SU-DHL-6 (cell line): ENCODE measurements at regions not wholly inside any gene's neighbourhood (a gene's known extent, or its start where the extent isn't known, plus 50 kb on each side); places are given as distances from the start of the nearest gene placed in this dataset.

Experiments used
- EZH2phosphoT487 ChIP-seq: fragments of 200-600 bp; sonication (generic), shearing (Covaris generic); conservative IDR thresholded peaks from 2 replicates; pipeline ENCODE4 v1.6.1; 2018; ENCODE audit warnings: mild to moderate bottlenecking, antibody characterized with exemption, low read length, moderate library complexity, mixed read lengths
- TF ChIP-seq, protein P1 (sequence below): fragments of 200-600 bp; sonication (generic); IDR thresholded peaks from one replicate; pipeline ENCODE4 v1.5.1; 2017; ENCODE audit warnings: antibody characterized with exemption, mild to moderate bottlenecking, low read length, moderate library complexity; ENCODE audit not compliant: insufficient read depth, poor library complexity, severe bottlenecking

DNA sequence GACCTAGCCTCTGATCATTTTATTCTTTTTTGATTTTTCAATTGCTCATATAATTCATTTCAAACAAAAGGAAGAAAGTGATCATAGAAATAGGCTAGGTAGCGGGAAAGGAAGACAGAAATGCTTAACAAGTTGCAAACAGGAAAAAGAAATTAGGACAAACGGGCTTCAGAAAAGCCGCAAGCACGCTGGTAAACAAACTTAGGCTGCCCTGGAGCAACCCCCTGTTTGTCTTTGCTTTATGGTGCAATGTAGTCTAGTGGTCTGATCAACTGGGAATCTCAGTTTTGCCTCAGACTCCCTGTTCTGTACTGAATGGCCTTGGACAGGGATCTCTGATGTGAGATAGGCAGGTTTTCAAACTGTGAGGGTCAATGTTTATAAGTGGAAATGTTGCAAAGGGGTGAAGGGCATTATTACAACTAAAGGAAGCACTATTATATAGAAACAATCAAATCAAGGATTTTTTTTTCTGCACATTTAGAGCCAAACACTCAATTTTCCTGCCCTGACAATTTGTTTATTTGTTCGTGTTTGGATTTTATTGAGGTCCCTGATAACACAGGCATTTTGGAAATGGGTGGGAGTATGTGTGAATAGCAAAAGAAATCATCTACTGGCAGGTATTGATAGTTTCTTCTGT lies 146.8 kb upstream of the NRIP1 start:
- TF ChIP-seq, protein P1, sequence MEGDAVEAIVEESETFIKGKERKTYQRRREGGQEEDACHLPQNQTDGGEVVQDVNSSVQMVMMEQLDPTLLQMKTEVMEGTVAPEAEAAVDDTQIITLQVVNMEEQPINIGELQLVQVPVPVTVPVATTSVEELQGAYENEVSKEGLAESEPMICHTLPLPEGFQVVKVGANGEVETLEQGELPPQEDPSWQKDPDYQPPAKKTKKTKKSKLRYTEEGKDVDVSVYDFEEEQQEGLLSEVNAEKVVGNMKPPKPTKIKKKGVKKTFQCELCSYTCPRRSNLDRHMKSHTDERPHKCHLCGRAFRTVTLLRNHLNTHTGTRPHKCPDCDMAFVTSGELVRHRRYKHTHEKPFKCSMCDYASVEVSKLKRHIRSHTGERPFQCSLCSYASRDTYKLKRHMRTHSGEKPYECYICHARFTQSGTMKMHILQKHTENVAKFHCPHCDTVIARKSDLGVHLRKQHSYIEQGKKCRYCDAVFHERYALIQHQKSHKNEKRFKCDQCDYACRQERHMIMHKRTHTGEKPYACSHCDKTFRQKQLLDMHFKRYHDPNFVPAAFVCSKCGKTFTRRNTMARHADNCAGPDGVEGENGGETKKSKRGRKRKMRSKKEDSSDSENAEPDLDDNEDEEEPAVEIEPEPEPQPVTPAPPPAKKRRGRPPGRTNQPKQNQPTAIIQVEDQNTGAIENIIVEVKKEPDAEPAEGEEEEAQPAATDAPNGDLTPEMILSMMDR = no peak
- no peak for TF ChIP-seq EZH2phosphoT487
